GM12878 (cell line): ENCODE measurements at regions not wholly inside any gene's neighbourhood (a gene's known extent, or its start where the extent isn't known, plus 50 kb on each side); places are given as distances from the start of the nearest gene placed in this dataset.

Source experiments
- ATAC-seq: fragments of 200-7000 bp; cut with Tn5 transposase; 3 replicates; pipeline ENCODE4 v1.9.1; 2020; ENCODE audit warnings: mild to moderate bottlenecking, moderate library complexity
- BruUV-seq: library from RNA; stranded (reverse); fragments of 400-500 nt; replicated peaks from 2 replicates; lab custom pipeline; 2021; lab: Mats Ljungman, UMichigan
- CTCF ChIA-PET: fragments of 300-600 bp; sonication (Branson Sonifier 250); formaldehyde crosslinking; extraction: SDS; loops from one replicate; lab custom pipeline; 2021; ENCODE audit warnings: inconsistent platforms; lab: Yijun Ruan, JAX
- POLR2A ChIA-PET: fragments of 350-600 bp; formaldehyde crosslinking; extraction: SDS; loops from one replicate; lab custom pipeline; 2021; ENCODE audit warnings: inconsistent platforms; lab: Charles Lee
- RAD21 ChIA-PET: fragments of 300-600 bp; sonication (Branson Sonifier 250); formaldehyde crosslinking; loops from one replicate; lab custom pipeline; 2023; ENCODE audit warnings: antibody characterized with exemption; ENCODE audit not compliant: unreplicated experiment; lab: Charles Lee
- SMC1A ChIA-PET: fragments of 300-600 bp; sonication (Branson Sonifier 250); formaldehyde crosslinking; loops from one replicate; lab custom pipeline; 2023; ENCODE audit not compliant: unreplicated experiment, uncharacterized antibody; lab: Charles Lee
- DNase-seq: peaks from one replicate; pipeline ENCODE4 v3.0.0-alpha.2; 2011; ENCODE audit warnings: low read depth, low spot score
- FAIRE-seq: peaks from 3 replicates; lab custom pipeline; 2011; peaks lifted over from hg19 to GRCh38; lab: Jason Lieb, UNC
- H2AFZ ChIP-seq: 2 replicates; pipeline ENCODE4 v1.6.0; 2011; ENCODE audit warnings: low read depth, low read length, control low read depth; ENCODE audit not compliant: control insufficient read depth
- H3K27ac ChIP-seq: 2 replicates; pipeline ENCODE4 v1.5.1; 2011; ENCODE audit warnings: control low read depth; ENCODE audit not compliant: control insufficient read depth, insufficient read depth
- H3K27me3 ChIP-seq, 2 experiments: replicated peaks in 1 of 2; 2 replicates each; pipeline versions ENCODE4 v1.6.0 to v1.6.1; 2011; ENCODE audit warnings: low read length in 1 of 2; ENCODE audit not compliant: control insufficient read depth in 2 of 2, insufficient read depth in 2 of 2
- H3K36me3 ChIP-seq, 2 experiments: 2 replicates each; pipeline ENCODE4 v1.5.1; 2011; ENCODE audit warnings: low read length in 1 of 2; ENCODE audit not compliant: control insufficient read depth in 2 of 2, insufficient read depth in 2 of 2
- H3K4me1 ChIP-seq: 2 replicates; pipeline ENCODE4 v1.6.1; 2011; ENCODE audit warnings: mild to moderate bottlenecking, low read length, moderate library complexity, mixed read lengths; ENCODE audit not compliant: control insufficient read depth, insufficient read depth
- H3K4me2 ChIP-seq: 2 replicates; pipeline ENCODE4 v1.6.0; 2011; ENCODE audit warnings: control low read depth; ENCODE audit not compliant: control insufficient read depth, insufficient read depth
- H3K4me3 ChIP-seq: fragments of 200-600 bp; sonication (generic); 2 replicates; pipeline ENCODE4 v1.5.1; 2016
- H3K79me2 ChIP-seq: 2 replicates; pipeline ENCODE4 v1.6.0; 2011; ENCODE audit warnings: low read length; ENCODE audit not compliant: control insufficient read depth, insufficient read depth
- H3K9ac ChIP-seq: 2 replicates; pipeline ENCODE4 v1.8.0; 2011; ENCODE audit warnings: low read length, control low read depth, mixed read lengths; ENCODE audit not compliant: control insufficient read depth, insufficient read depth
- H3K9me3 ChIP-seq: replicated peaks from 3 replicates; pipeline ENCODE4 v1.5.1; 2011; ENCODE audit warnings: mild to moderate bottlenecking, low read length; ENCODE audit not compliant: control insufficient read depth, insufficient read depth
- H4K20me1 ChIP-seq: 2 replicates; pipeline ENCODE4 v1.6.0; 2011; ENCODE audit not compliant: control insufficient read depth, insufficient read depth
- BACH1 ChIP-seq: fragments of 450-650 bp; IDR thresholded peaks from 2 replicates; pipeline ENCODE4 v1.6.1; 2017; ENCODE audit warnings: mild to moderate bottlenecking, borderline replicate concordance
- BCLAF1 ChIP-seq: fragments of 450-650 bp; IDR thresholded peaks from 2 replicates; pipeline ENCODE4 v1.6.1; 2017; ENCODE audit warnings: antibody characterized with exemption, mild to moderate bottlenecking, moderate library complexity
- CBFB ChIP-seq: IDR thresholded peaks from 2 replicates; pipeline ENCODE4 v1.6.1; 2016; ENCODE audit warnings: antibody characterized with exemption, low read depth
- CREM ChIP-seq: IDR thresholded peaks from 2 replicates; pipeline ENCODE4 v1.6.1; 2014; ENCODE audit warnings: antibody characterized with exemption, low read depth
- DPF2 ChIP-seq: fragments of 450-650 bp; IDR thresholded peaks from 2 replicates; pipeline ENCODE4 v1.6.1; 2017; ENCODE audit warnings: mild to moderate bottlenecking
- EED ChIP-seq: sonication (generic); IDR thresholded peaks from 2 replicates; pipeline ENCODE4 v1.6.1; 2016; ENCODE audit warnings: antibody characterized with exemption, low read depth
- GABPA ChIP-seq: IDR thresholded peaks from 2 replicates; pipeline ENCODE4 v1.6.1; 2014; ENCODE audit warnings: antibody characterized with exemption, low read depth, mild to moderate bottlenecking, inconsistent platforms
- JUNB ChIP-seq: IDR thresholded peaks from 2 replicates; pipeline ENCODE4 v1.6.1; 2016; ENCODE audit warnings: antibody characterized with exemption, mild to moderate bottlenecking
- MTA2 ChIP-seq: fragments of 450-650 bp; IDR thresholded peaks from 2 replicates; pipeline ENCODE4 v1.6.1; 2016; ENCODE audit warnings: low read depth, mild to moderate bottlenecking, moderate library complexity
- PAX8 ChIP-seq: fragments of 450-650 bp; IDR thresholded peaks from 2 replicates; pipeline ENCODE4 v1.6.1; 2017; ENCODE audit warnings: mild to moderate bottlenecking, moderate library complexity
- POLR2A ChIP-seq: IDR thresholded peaks from 2 replicates; pipeline ENCODE4 v1.6.1; 2011; ENCODE audit warnings: low read depth, mild to moderate bottlenecking, low read length
- POLR2AphosphoS2 ChIP-seq: IDR thresholded peaks from 2 replicates; pipeline ENCODE4 v1.6.1; 2011; ENCODE audit warnings: low read depth, mild to moderate bottlenecking, low read length, improper control_type of control experiment, moderate library complexity
- ZBED1 ChIP-seq: IDR thresholded peaks from 2 replicates; pipeline ENCODE4 v1.6.1; 2016; ENCODE audit warnings: borderline replicate concordance
- ZNF687 ChIP-seq: fragments of 450-650 bp; IDR thresholded peaks from 2 replicates; pipeline ENCODE4 v1.6.1; 2017; ENCODE audit warnings: mild to moderate bottlenecking, moderate library complexity
- WGBS: methylation state at CpG from one replicate; pipeline ENCODE4 v1.1.6; 2016; ENCODE audit warnings: low lambda C conversion rate; ENCODE audit not compliant: insufficient replicate concordance, insufficient coverage; ENCODE audit errors: missing lambda C conversion rate; 5-methylcytosine and 5-hydroxymethylcytosine counted together
- in situ Hi-C: fragments of 300-500 bp; cut with MboI; formaldehyde crosslinking; loops from 9 replicates; pipeline ENCODE4 v1.14.3; 2018; ENCODE audit warnings: mixed read lengths
- intact Hi-C: fragments of 100-400 bp; cut with micrococcal nuclease; formaldehyde crosslinking; loops from one replicate; pipeline ENCODE4 v1.14.2; 2022; ENCODE audit not compliant: unreplicated experiment

GRCh38 chr5:13552361-13552760, 392.1 kb downstream of the DNAH5 start (continued):
- TF ChIP-seq ZNF687 (no peak), MTA2 (no peak)

GRCh38 chr5:13551645-13552044, 392.8 kb downstream of the DNAH5 start:
- Histone ChIP-seq H4K20me1 (no peaks in the 10 kb centered on the region), H3K9ac (no peak overlapping the region), H3K4me1 (no peaks in the 10 kb centered on the region), H3K79me2 (no peaks in the 10 kb centered on the region), H3K36me3 (no peaks in the 10 kb centered on the region), H3K4me2 (no peak overlapping the region), H2AFZ (no peak overlapping the region), H3K27me3 (no peaks in the 10 kb centered on the region), H3K4me3 (no peak overlapping the region), H3K9me3 (no peaks in the 10 kb centered on the region), H3K27ac (no peak overlapping the region)
- ChIA-PET SMC1A (interaction anchor here (0.7 kb wide), 1 partner anchor 900 kb away, joined by 3 read pairs; no protein-coding TSS in a partner anchor), CTCF (interaction anchor here (0.6 kb wide), 1 partner anchor 417 kb away, joined by 4 read pairs; no protein-coding TSS in a partner anchor), RAD21 (no interaction called here), POLR2A (no interaction called here)
- no peak for ATAC-seq
- 0% methylated on average over 2 of the region's 2 CpGs for WGBS
- DNase-seq, result no peak
- no TSS peak for BruUV-seq
- in situ Hi-C loops (no loop called here), intact Hi-C loops (no loop called here)
- FAIRE-seq, result no peak
- no peak for TF ChIP-seq POLR2AphosphoS2
- TF ChIP-seq EED, result no peak
- no peak for TF ChIP-seq ZBED1
- no peak for TF ChIP-seq DPF2
- no peak for TF ChIP-seq CREM
- no peak for TF ChIP-seq POLR2A
- no peak for TF ChIP-seq BACH1
- TF ChIP-seq JUNB, result no peak
- no peak for TF ChIP-seq BCLAF1
- TF ChIP-seq PAX8, result no peak
- no peak for TF ChIP-seq GABPA
- no peak for TF ChIP-seq CBFB
